ENCODE measurements at regions not wholly inside any gene's neighbourhood (a gene's known extent, or its start where the extent isn't known, plus 50 kb on each side); places are given as distances from the start of the nearest gene placed in this dataset.

DNA sequence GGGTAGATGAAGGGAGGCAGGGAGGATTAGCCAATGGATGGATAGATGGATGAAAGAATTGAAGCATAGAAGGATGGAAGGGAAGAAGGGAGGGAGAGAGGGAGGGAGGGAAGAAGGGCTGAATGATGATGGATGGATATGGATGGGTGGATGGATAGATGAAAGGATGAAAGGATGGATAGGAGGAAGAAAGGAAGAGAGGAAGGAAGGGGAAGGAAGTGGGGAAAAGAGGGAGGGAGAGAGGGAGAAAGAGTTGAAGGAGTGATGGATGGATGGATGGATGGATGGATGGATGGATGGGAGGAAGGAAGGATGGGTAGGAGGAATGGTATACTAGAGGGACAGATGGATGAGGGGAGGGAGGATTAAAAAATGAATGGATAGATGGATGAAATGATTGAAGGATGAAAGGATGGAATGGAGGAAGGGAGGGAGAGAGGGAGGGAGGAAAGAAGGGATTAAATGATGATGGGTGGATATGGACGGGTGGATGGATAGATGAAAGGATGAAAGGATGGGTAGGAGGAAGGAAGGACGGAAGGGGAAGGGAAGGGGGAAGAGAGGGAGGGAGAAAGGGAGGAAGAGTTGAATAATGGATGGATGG, 145.9 kb downstream of the MN1 start:
- DNase-seq: no peak

DNA sequence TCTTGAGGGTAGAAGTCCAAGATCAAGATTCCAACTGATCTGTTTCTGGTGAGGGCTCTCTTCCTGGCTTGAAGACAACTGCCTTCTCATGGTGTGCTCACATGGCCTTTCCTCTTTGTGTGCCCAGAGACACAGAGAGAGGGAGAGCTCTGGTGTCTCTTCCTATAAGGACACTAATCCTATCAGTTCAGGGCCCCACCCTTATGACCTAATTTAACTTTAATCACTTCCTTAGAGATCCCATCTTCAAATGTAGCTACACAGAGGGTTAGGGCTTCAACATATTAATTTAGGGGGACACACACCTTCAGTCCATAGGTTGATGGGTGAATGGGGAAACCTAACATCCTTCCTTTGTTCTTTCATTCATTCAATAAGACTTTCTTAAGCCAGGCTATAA, 144.6 kb downstream of the MN1 start:
- DNase-seq: no peak

DNA sequence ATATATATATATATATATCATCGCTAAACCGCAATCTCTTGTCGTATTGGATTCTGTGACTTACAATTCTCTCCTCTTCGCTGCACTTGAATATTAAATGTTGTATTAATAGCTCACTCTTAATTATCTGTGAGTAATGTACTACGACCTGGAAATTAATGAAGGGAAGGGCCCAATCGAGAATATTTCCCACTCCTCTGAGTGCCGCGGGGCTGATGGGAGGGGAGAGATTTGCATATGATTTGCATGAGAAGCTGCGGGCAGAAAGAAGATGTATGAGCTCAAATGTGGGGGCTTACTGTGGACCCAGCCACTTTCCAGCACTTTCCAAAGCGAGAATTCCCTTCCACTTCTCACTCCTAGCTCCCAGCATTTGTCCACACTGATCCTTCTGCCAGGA, 141.2 kb downstream of the MN1 start:
- DNase-seq: no peak

DNA sequence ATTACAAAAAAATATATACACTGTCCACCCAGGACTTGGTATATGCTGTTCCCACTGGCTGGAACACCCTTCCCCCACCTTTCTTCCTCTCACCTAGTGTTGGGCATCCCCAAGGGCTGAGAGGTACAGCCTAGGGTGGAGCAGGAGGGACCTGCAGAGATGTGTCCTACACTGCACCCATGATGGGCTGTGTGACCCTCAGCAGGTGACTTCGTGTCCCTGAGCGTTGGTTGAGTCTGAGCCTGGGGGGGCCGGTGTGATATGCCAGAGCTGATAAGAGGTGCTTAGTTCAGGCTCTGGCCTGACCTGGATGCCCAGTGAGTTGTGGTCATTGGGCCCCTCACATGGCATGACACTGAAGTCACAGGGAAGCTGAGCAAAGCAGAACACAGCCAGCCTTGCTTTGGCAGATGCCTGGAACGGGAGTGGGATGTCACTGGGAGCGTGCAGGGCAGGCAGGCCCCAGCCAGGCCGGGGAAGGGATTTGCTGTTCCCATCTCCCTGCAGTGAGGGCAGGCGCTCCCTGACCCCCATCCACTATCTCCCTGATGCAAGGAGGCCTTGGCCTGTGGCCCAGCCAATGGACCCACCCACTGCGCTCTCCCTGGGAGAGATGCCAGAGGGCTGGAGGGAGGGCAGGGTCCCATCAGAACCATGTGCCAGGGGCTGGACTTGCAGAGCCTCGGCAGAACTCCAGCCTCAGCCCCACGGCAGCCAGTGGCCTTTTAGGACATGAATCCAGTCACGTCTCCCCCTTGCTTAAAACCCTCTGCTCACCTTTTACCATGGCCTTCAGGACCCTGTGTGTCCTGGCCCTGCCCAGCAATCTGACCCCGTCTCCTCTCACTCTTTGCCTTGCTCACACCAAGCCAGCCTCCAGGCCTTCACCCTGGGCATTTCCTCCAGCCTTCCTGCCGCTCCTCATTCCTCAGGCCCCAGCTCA, 138.9 kb downstream of the MN1 start:
- DNase-seq: no peak

DNA sequence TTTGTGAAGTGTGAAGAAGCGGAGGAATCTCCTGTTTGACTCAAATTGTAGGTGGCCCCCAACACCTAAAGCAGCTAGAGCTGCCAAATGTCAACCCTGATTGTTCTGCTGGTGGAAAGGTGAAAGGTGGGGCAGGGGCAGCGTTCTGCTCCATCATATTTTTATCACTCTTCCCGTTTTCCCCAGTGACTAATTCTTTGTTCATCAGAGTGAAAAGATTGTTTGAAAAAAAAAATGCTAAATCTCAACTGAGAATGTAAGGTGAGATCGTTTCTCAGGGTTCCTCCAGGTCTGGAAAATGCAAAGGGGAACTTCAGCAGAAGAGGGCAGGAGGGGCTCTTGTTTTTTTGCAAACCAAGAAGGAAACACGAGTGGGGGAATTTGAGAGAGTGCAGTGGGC, 137.7 kb downstream of the MN1 start:
- DNase-seq: no peak

DNA sequence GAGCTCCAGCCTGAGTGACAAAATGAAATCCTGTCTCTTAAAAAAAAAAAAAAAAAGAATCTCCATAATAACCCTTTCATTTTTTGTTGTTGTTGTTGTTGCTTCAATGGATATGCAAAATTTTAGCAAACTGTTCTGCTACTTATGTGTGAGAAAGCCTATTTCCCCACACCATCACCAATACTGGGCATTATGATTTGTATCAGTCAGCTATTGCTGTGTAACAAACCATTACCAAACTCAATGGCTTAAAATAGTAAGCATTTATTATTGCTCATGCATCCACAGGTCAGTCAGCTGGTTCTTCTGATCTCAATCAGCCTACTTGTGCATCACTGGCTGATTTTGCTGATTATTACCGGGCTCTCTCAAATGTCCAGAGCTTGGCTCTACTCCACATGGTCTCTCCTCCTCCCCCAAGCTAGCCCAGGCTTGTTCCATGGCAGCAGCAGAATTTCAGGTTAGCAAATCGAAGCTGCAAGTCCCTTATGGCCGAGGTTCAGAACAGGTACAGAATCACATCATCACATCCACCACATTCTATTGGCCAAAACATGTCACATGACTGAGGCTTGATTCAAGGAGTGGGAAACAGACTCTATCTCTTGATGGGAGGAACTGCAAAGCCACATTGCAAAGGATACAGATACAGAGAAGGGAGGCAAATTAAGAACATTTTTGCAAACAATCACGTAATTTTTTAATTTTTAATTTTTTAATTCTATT, 135.1 kb downstream of the MN1 start:
- no peak for DNase-seq

DNA sequence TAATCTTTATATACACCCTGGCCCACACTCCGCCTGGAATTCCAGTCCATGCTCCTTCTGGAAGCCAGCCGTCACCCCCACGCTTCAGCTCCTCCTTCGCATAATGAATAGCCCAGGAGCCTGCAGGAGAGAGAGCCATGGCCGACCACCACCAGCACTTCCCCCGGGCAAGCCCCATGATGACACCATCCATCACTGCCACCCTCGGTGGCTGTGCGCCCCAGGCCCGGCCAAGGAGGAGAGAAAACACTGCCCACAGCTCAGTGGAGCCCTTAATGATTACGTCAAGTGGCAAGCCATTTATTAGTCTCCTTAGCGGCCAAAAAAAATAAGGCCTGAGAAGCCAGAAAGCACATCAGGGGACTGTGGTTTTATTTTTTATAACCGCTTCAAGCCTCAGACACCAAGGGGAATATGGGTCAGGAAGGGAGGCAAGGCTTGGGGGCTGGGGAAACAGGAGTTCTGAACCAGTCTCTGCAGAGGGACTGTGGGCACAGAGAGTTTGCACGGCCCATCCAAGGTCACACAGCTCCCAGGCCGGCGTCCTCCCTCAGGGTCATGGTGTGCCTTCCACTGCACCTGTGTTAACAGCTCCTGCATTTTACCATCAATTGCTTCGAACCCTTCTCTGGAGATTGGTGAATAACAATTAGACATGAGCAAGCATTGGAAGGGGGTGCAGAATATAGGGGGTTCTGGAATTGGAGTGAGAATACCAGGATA, 134.3 kb downstream of the MN1 start:
- no peak for DNase-seq

DNA sequence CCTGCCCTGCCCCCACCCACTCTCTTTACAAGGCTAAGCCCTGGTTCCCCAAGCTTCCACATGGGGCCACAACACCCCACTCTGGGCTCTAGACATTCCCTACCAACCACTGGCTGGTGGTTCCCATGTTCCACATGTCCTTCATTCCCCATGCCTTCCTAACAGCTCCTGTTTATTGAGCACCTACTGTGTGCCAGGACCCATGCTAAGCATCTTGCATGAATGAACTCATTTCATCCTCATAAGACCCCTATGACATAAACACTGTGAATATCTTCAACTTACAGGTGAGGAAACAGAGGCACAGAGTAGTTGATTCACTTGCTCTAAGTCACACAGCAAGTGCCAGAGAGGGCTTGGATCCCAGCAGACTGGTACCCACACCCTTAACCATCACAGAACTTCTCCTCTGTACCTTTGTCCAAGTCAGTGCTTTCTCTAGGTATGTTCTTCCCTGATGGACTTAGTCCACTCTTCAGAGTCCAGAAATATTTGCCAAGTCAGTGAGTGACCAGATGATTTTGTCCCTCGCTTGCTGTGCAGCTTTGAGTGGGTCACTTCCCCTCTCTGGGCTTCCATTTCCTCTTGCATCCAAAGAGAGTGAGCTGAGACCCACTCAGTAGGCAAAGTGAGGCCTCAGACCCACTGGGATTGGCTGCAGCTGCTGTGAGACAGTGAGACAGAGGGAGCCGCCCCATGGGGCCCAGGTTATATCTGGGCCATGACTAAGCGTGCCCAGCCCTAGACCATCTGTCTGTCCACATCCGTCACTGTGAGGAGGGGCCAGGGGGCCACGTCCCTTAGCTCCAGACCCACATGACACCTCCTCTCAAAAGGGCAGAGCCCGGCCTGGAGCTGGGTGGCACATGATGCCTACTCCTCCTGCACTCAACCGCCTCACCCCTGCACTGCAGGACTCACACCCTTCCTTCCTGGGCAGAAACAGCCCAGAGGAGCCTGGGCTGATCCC, 132.4 kb downstream of the MN1 start:
- DNase-seq: no peak

DNA sequence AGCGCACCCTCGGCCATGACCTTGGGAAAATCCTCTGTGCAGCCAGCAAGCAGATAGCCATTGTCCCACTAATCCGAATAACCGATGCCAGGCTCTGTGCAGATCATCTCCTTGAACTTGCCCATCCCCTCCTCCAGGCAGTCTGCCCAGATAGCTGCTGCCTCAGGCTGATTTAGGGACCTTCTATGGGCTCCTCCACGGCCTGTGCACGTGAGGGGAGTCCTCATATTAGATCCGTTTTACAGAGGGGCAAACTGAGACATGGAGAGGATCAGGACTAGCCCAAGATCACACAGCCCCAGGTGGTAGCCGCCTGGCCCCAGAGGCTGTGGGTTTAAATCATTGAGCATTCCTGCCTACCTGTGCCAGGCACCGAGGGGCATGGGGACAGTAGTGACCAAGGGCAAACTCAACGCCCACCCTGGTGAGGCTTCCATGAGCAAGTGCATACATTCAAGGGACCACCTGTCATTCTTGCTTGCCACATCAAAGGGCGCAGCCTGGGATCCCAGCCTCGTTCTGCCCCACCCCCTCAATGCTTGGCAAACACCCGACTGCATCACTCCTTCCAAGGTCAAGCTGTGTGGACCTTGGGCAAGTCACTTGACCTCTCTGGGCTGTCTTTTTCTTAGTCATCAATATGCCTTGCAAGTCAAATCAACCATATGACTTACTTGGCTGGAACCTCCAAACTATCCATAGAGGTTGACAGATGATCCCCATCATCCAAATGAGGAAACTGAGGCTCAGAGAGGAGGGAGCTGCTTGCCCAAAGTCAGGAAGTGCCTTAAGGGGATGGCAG, 131.6 kb downstream of the MN1 start:
- no peak for DNase-seq

DNA sequence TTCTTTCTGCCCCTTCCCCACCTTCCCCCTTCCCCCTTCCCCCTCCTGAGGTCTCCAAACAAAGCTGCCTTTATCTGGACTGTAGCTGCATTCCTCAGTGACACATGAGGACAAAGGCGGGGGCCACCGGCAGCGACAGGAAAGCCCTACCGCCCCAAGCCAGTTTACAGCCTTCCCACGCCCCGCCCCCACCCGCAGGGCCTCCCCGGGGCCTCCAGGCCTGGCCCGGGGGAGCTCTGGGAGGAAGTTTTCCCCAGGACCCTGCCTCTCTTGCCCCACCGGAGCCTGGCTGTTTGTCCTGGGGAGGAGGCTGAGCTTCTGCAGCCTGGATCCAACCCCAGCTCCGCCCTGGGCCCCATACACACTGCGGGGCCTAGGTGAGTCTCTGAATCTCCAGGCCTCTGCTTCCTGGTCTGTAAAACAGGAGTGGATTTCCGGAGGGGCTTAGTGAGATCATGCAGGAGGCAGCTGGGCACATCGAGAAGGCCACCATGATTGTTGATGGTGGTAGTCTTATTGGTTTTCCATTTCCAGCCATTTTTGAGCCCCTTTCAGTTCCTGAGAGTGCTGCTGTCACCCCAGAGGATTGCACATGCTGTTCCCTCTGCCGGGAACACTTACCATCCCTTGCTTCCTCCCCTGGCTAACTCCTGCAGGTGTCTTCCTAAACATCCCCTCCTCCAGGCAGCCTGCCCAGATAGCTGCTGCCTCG, 130.7 kb downstream of the MN1 start:
- no peak for DNase-seq

DNA sequence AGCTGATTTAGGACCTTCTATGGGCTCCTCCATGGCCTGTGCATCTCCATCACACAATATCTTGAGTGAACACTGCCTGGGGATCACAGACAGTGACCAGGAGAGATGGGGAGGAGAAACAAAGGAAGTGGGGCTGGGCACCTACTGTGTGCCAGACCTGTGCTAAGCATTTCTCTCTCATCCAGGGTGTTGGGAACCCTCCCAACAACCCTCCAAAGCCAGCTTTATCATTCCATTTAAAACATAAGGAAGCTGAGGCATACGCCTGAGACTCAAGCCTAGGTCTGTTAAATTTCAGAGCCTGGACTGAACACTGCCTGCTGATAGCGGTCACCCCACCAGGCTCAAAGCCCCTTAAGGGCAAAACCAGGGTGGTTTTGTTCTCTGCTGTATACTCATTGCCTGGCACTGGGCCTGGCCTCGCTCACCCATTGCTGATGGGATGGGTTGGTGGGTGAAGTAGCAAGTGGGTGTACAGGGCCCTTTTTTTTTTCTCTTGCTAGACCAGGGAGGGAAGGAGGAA, 130.1 kb downstream of the MN1 start:
- DNase-seq: no peak

DNA sequence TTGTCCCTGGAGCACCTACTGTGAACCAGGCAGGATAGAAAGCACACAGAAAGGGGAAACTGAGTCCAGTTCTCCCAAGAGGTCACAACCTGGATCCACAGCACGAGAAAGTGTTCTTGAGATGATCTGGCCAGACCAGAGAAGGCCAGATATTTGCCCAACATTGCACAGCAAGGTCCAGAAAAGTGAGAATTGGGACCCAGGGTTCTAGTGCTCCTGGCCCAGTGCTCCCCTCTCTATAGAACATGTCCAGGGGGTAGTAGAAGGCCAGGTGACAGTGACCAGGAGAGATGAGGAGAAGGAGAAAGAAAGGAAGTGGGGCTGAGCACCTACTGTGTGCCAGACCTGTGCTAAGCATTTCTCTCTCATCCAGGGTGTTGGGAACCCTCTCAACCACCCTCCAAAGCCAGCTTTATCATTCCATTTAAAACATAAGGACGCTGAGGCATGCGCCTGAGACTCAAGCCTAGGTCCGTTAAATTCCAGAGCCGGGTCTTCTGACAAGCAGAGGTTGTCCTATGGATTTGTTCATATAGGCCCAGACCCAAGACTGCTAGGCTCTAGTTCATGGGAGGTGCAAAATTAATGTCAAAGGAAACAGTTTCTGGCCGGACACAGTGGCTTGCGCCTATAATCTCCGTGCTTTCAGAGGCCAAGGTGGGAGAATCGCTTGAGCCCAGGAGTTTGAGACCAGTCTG, 128.7 kb downstream of the MN1 start:
- DNase-seq: no peak

DNA sequence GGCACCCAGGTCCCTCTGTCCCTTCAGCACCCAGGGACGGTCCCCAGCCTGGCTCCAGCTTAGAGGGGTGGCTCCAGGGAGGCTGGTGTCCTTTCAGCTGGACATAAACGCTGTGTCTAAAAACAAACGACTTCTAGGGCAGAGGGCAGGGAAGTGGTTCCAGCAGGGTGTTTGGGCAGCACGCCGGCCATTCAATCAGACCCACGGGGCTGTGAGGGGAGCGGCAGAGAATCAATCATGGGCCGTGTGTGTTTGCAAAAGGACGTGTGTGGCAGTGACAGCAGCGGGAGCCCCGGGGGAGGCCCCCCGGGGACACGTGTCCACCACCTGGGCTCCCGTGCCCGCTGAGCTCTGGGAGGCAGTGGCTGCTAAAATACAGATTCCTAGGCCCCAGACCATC, 127.7 kb downstream of the MN1 start:
- no peak for DNase-seq

DNA sequence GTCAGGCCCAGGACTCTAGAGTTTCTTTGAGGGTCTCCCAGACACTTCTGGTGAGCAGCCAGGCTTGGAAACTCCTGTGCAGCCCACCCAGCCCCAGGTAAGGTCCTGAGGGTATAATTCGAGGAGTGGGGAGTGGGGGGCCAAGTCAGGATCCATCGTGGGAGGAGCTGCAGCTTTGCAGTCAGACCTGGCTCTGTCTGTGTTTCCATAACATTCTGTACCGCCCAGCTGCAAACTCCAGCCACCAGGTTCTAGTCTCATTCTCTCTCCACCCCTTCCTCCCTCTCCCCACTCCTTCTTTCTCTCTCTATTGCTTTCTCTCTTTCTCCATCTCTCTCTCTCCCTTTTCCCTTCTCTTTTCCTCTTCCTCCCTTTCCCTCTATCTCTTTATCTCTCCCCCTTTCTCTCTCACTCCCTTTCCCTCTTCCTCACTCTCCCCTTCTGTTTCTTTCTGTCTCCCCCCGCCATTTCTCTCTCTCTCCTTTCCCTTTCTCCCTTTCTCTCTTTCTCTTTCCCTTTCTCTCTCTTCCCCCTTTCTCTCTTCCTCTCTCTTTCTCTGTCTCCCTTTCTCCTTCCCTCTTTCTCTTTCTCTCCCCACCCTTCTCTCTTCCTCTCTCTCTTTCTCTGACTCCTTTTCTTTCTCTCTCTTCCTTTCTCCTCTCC, 127.2 kb downstream of the MN1 start:
- no peak for DNase-seq

DNA sequence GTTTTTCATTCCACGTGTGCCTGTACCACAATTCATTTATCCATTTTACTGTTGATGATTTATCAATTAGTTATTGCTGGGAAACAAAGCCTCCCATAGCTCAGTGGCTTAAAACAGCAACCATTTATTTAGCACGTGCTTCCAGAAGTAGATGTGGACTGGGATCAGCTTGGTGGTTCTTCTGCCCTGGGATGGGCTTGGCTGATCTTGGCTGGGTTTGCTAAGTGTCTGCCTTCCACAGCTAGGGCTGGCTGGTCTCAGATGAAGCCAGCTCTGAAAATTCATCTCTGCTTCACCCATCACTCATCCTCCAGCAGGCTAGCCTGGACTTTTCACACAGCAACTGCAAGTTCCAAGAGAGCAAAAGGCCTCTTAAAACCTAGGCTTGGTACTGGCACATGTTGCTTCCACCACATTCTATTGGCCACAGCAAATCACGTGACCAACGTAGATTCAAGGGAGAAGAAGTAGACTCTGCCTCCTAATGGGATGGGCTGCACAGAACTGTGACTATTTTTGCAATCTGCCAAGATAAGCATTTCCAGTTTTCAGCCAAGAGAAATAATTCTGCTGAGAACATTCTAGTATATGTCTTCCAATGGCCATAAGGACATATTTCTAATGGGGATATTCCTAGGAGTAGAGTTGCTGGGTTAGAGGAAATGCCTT, 124.9 kb downstream of the MN1 start:
- DNase-seq: no peak

DNA sequence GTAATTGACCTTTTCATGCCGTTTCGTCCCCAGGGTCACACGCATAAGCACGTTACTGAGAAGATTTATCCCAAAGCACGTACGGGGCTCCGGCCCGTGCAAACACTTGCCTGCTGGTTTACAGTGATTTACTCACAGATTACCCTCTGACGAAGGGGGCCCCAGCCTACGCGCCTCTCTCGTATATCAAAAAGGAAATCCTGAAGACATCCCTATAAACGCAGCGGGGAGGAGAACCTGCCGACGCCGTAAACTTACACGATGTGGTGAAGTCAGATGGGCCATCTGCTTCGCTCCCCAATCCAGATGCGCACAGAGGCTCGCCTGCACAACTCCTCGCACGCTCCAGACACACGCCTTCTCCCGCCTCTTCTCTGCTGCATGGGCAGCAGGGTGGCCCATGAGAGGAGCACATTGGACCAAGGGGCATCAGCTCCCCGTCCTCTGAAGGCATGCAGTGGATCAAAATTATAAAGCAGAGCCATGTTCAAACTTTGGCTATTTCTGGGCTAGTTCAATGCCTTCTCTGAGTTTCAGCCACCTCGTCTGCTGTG, 123.6 kb downstream of the MN1 start:
- DNase-seq: no peak

DNA sequence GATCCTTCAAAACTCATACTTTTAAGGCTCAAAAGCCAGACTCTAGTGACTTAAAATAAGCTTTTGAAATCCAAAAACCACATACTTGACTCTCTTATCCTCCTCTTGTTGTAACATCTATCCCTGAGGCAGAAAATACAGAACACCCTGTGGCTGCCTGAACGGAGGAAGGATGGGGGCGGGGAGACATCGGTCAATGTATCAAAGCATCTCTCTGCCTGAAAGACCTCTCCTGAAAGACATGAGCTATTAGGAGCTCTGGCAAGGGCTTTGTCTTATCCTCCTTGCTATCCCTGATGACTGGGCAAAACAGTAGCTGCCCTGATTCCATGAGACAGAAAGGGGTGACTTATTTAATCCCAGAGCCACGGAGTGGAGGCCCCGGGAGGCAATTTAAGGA, 122.4 kb downstream of the MN1 start:
- DNase-seq: no peak

All from SHP77 (cell line).